LoVo (cell line): ENCODE measurements at regions not wholly inside any gene's neighbourhood (a gene's known extent, or its start where the extent isn't known, plus 50 kb on each side); places are given as distances from the start of the nearest gene placed in this dataset.

Source experiments
- DNase-seq: peaks from one replicate; pipeline ENCODE4 v3.0.0-alpha.2; 2016; ENCODE audit warnings: low spot score

DNA sequence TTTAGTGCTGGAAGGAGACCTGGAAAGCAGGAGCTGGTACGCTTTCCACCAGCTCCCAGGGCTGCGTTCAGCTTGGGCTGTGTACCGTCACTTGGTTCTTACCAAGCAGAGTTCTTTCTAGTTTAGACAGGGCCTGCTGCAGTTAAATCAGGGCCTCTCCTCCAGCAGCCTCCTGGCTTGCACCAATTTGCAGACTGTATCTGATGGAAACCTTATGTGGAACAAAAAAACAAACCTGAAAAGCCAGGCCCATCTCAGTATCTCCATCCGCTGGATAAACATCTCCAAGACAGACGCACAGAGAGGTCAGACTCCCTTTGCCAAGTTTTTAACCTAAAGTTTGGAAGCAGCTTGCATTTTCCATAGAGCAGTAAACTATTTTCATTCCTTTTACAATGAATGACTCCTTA is 288.6 kb upstream of the SORL1-AS1 start:
- no peak for DNase-seq

GRCh38 chr11:121740902-121741301 is 288.1 kb upstream of the SORL1-AS1 start:
- no peak for DNase-seq

DNA sequence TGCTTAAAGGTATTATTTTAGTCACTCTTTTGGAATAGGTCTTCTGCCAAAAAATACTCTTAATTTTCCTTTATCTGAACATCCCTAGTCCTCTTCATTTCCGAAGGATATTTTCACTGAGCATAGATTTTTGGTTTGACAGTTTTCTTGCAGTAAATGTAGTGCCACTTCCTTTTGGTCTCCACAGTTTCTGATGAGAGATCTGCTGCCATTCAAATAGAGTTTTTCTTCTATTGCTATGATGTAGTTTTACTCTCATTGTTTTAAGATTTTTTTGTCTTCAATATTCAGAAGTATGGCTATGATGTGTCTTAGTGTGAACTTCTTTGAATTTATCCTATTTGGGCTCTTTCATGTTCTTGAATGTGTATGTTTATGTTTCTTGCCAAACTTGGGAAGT is 281.1 kb upstream of the SORL1-AS1 start:
- DNase-seq: no peak

DNA sequence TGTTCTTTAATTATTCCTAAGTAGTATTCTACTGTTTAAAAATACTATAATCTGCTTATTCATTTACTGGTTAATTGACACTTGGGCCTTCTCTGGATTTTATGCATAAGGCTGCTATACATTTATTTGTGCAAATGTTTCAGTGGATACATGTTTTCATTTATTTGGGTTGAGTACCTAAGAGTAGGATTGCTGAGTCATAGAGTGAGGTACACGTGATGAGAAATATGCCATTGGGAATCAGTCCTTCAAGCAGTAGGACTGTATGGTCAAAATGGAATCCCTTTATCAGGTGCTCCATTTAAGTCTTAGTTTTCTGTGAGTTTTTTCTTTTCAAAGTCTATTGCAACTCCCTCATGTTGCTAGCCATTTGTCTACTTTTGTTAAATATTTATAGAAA is 275.2 kb upstream of the SORL1-AS1 start:
- no peak for DNase-seq

DNA sequence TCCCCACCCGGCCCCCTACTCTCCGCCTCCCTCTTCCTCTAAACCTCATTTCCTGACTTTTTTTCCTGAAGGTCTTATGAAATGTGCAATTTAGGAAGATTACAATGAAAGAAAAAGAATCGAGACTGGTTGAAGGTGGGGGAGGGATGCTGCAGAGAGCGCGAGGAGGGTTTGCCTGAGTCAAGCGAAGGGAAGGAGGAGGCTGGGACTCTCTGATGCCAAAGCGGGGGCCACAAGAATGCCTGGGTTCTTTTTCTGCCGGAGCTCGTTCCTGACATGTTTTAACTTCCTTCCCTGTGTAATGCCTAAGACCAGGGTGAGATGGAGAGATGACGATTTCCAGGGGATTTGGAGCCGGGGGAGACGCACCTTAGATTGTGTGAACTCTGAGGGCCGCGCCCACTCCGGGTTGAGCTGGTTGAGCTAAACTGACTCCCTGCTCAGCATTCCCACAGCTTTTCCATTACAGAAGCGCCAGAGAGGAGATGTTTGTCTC is 270.5 kb upstream of the SORL1-AS1 start:
- DNase-seq: no peak

DNA sequence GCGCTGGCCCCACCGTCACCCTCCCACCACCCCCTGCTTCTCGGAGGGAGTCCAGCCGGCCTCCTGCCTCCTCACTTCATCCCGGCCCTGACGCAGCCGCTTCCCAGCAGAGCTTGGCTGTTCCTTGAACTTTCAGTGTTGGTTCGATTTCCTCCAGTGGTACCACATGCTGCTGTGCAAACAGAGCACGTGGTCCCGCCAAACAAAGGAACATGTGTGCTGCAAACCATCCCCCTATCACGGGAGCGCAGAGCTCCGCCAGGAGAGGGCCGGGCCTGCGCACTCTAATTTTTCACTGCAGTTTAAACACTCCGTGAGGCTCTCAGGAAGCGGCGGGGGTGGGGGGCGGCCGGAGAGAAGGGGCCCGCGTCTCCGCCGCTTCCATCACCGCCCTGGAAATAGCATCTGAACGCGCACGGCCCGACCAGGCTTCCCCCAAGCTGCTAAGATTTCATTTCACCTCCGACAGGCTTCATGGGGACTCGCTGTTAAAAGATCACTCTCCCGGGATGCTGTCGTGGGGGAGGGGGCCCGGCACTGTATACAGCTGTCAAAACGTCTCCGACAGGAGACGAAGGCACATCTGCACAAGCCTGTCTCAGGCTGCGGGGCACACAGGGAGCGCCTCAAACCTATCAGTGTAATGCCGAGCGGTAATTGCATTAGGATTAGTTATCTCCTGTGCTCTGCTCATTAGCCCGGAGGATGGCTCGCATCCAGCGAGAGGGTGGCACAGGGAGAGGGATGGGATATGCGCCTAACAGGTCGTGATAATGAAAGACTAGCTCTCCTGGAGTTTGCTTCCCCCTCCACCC is 269.9 kb upstream of the SORL1-AS1 start:
- no peak for DNase-seq

DNA sequence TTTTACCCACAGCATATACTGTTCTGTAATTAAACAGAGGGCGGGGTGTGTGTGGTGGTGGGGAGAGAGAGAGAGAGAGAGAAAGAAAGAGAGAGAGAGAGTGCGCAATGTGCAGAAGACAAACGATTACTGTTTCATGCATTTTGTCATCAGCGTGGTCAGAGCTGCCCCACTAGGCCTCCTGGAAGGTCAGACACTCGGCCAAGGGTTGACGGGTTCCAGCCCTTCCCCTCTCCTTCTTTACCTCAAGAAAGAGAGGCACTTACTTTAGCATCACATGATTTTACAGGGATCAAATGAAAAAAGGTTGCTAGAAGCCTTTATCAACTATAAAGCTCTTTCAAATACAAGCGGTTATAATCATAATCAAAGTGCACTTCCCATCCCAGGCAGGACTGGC is 269.2 kb upstream of the SORL1-AS1 start:
- no peak for DNase-seq

- no peak for DNase-seq
Observed at GRCh38 chr11:121721448-121721847, 268.7 kb upstream of the SORL1-AS1 start.

DNA sequence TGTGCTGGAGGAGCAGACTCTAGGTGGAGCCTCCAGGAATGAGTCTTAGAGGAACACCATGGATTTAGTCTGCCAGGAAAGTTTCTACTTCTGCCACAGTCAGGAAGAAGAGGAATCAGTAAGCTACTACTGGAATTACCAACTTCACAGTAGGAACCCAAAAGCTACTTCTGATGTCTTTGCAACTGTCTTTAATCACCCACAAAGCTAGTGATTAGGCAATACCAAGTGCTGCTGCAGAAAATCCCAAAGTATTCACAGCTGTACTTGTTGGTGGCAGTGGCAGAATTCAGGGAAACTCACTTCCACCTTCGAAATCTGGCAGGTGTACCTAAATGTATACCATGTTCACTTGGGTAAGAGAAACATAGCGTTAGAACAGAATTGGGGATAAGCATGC is 264.5 kb upstream of the SORL1-AS1 start:
- no peak for DNase-seq

- no peak for DNase-seq
Observed at GRCh38 chr11:121716060-121716459, 263.3 kb upstream of the SORL1-AS1 start.

GRCh38 chr11:121715405-121715804 is 262.6 kb upstream of the SORL1-AS1 start:
- DNase-seq: no peak

- no peak for DNase-seq
Observed at GRCh38 chr11:121714351-121714750, 261.6 kb upstream of the SORL1-AS1 start.

- no peak for DNase-seq
Observed at GRCh38 chr11:121711939-121712338, 259.2 kb upstream of the SORL1-AS1 start.

GRCh38 chr11:121711236-121711635 is 258.5 kb upstream of the SORL1-AS1 start:
- no peak for DNase-seq

- no peak for DNase-seq
Observed at GRCh38 chr11:121706884-121707420, 254.2 kb upstream of the SORL1-AS1 start.

GRCh38 chr11:121703201-121703600 is 250.4 kb upstream of the SORL1-AS1 start:
- DNase-seq: no peak

GRCh38 chr11:121700968-121701367 is 248.2 kb upstream of the SORL1-AS1 start:
- no peak for DNase-seq

GRCh38 chr11:121699801-121700200 is 247.0 kb upstream of the SORL1-AS1 start:
- DNase-seq: no peak

DNA sequence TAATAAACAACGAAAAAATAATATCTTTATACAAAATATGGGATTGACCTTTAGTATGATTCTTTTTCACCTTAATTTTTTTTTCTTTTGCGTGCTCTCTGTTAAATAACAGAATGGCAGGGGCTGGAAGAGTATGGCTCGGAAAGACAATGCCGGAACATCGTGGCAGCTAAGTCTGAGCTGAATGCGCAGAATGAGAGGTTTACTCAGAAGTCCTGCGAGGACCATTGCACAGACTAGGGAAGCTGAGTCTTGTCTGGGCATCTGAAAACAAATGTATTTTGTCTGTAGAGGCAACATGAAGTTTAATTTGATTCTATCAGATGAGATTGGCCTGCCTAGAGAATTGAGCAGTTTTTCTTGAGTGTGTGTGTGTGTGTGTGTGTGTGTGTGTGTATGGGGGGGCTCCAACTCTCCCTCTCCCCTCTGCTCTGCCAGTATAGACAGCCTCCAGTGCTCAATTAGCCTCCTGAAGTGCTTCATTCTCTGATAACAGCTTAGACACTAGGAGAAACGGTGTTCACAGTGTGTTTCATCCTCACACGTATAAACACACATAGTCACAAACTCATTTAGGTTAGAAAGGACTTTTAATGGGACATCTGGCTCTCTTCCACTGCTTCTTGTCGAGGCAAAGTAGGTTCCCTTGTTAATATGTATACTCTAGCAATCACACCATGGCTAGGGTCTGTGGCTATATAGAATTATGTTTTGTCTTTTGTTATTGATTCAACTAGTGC is 244.3 kb upstream of the SORL1-AS1 start:
- DNase-seq: no peak

DNA sequence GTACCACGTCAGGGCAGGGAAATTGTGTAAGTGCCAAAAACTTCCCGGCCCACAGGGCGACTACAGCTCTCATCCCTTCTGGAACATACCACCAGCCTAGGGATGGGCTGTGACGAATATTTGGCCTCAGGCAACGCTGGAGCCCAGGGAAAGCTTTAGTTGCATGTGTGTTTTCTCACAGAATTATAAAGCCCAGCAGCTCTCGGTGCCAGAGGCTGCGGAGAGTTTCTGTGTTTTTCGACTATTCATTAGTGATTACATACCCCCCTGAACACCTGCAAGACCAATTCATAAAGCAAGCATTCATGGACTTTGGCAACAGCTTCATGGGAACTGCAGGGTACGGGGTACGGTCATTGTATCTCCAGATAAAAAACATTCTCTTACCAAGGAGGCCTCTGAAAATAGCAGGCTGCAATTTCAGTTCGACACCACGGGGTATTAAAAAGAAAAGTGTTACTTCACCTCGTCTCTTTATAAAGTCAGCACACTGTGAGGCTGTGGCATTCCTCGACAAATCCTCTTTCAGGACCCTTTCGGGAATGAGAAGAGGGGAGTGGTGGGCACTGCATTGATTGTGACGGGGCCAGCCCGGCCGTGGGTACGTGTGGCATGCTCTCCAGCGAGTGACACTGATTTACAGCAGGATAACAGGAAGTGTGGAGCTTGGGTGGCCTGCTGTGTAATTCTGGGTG is 243.6 kb upstream of the SORL1-AS1 start:
- no peak for DNase-seq

- no peak for DNase-seq
Observed at GRCh38 chr11:121692236-121692635, 239.5 kb upstream of the SORL1-AS1 start.

DNA sequence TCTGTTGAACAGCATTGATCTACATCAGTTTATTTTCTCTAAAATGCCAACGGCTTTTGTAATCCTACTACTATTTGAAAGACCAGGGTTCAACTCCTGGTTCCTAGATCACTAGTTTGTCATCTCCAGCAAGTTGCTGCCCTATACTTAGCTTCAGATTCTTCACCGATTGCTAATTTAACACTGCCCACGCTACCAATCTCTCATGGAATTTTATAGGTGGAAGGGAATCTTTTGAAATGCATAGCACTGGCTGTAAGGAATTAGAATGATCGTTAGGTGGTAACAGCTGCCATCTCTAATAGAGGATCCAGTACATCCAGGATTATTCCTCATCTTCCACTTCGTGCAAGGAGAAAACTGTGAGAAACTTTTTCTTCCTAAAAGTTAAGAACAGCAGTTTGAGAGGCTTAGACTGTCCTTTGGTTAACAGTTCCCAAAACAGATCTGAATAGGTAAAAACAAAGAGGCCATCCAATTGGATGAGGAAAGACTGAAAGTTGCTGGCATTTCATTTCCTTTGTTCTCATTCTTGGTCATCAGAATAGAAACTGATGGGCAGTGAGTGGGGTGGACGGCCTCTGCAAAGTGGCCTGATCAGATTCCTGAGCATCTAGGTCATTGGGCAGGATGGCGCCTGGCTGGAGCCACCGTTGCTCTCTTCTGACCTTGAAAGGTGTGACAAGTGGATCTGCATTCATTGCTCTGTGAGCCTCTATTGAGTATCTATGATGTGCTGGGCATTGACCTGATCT is 236.3 kb upstream of the SORL1-AS1 start:
- no peak for DNase-seq
